MM.1S (cell line): ENCODE measurements at regions not wholly inside any gene's neighbourhood (a gene's known extent, or its start where the extent isn't known, plus 50 kb on each side); places are given as distances from the start of the nearest gene placed in this dataset.

Experiments used
- CTCF ChIP-seq: fragments of 300-600 bp; sonication (generic); IDR thresholded peaks from 2 replicates; pipeline ENCODE4 v1.5.1; 2016; ENCODE audit warnings: antibody characterized with exemption, low read length, mixed read lengths
- EZH2 ChIP-seq: fragments of 300-600 bp; sonication (generic); optimal IDR thresholded peaks from 2 replicates; pipeline ENCODE3; 2017; ENCODE audit warnings: low read depth, mild to moderate bottlenecking, antibody characterized with exemption, low read length, mixed read lengths

GRCh38 chr9:15100571-15100970, 190.3 kb upstream of the FREM1 start:
- TF ChIP-seq CTCF (no peak), EZH2 (no peak)
